ENCODE measurements at regions not wholly inside any gene's neighbourhood (a gene's known extent, or its start where the extent isn't known, plus 50 kb on each side); places are given as distances from the start of the nearest gene placed in this dataset.

DNA sequence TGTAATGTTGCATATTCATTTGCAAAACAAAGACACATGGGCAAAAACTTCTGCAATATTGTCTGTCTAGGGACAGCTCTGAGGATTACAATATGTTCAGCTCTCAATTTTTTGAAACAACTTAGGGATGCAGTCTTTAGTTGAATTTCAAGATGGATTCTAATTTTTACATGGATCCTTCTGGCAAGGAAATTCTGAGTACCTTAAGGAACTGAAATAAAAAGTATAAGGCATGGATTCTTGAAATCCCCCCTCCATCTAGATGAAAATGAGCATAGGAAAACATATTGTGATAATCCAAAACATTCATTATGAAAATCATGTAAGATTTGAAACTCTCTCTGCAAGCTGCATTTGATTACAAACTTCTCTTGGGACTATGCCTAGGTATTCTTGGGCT is 568.6 kb downstream of the CETN3 start:
- H3K4me3 ChIP-seq (ENCODE audit: low read depth, poor library complexity, severe bottlenecking): no peak overlapping the region
- intact Hi-C loops (cut with DNase I; ENCODE audit: low total_unique reads): no loop called here
- TF ChIP-seq, protein P1, sequence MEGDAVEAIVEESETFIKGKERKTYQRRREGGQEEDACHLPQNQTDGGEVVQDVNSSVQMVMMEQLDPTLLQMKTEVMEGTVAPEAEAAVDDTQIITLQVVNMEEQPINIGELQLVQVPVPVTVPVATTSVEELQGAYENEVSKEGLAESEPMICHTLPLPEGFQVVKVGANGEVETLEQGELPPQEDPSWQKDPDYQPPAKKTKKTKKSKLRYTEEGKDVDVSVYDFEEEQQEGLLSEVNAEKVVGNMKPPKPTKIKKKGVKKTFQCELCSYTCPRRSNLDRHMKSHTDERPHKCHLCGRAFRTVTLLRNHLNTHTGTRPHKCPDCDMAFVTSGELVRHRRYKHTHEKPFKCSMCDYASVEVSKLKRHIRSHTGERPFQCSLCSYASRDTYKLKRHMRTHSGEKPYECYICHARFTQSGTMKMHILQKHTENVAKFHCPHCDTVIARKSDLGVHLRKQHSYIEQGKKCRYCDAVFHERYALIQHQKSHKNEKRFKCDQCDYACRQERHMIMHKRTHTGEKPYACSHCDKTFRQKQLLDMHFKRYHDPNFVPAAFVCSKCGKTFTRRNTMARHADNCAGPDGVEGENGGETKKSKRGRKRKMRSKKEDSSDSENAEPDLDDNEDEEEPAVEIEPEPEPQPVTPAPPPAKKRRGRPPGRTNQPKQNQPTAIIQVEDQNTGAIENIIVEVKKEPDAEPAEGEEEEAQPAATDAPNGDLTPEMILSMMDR (IDR thresholded peaks at IDR 0.05): no peak
- no peak for TF ChIP-seq POLR2A (IDR thresholded peaks at IDR 0.05)
- DNase-seq (ENCODE audit: low spot score in 2 of 2): no peak

DNA sequence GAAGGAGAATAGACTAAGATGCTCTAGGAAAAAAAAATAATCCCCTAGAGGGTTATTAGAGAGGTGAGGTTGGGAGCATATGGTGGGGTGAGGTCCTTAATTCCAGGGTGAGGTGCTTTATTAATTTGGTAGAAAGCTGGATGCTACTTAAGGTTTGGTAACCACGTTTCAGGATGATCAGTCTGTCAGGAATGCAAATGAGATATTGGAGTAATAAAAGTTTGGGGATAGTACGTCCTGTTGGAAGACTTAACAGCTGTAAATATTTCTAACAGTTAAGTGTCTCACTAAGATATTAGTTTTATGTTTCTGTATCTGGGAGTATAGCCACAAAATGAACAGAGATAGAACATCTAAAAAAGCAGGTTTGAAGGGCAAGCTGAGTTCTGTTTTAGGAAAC is 578.9 kb downstream of the CETN3 start:
- intact Hi-C loops (cut with DNase I; ENCODE audit: low total_unique reads): no loop called here
- WGBS, 2 donors: 20 to 31% methylated on average over 2 of the region's 2 CpGs
- no peak for DNase-seq (ENCODE audit: low spot score in 2 of 2)
- no peak overlapping the region for H3K4me3 ChIP-seq (ENCODE audit: low read depth, poor library complexity, severe bottlenecking)
- TF ChIP-seq POLR2A (IDR thresholded peaks at IDR 0.05): no peak
- TF ChIP-seq, protein P1 (IDR thresholded peaks at IDR 0.05): no peak

DNA sequence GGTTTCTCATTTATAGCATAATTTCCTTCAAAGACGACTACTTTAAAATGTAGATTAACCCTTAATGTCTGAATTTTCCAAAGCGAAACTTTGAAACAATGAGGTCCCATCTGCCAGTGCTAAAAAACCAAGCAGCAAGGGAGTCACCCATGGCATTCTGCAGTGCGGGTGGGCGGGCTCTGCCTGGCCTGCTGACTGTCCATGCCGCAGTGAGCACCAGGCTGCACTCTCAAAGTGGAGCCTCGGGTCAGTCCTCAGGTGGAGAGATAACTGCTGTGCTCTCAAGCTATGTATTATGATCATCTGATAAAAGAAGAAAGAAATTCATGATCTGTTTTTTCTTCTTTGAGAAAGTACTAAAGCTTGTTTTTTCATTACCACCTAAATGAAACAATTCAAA is 581.6 kb downstream of the CETN3 start:
- intact Hi-C loops (cut with DNase I; ENCODE audit: low total_unique reads): no loop called here
- H3K4me3 ChIP-seq (ENCODE audit: low read depth, poor library complexity, severe bottlenecking): no peak overlapping the region
- DNase-seq (ENCODE audit: low spot score in 2 of 2): no peak
- TF ChIP-seq POLR2A (IDR thresholded peaks at IDR 0.05): no peak
- 83 to 86% methylated on average over 6 of the region's 6 CpGs for WGBS, 2 donors

DNA sequence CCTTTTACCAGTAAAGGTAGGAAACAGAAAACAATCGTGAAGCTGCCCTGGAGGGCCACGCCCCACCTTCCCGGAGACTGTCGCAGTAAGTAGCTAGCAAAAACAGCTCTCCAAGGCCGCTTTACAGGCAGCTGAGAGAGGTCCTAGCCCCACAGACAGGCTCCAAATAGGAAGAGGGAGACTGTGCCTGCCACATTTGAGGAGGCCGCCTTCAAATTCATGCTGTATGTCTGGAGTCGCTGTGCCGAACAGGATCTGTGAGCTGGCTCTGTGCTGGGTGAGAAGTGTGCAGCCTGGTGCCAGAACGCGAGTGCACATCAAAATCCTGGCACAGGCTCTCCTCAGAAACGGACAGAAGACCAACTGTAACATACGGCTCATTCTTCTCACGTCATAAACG is 582.2 kb downstream of the CETN3 start:
- WGBS, 2 donors: 76 to 79% methylated on average over 14 of the region's 14 CpGs
- intact Hi-C loops (cut with DNase I; ENCODE audit: low total_unique reads): no loop called here
- no peak for DNase-seq (ENCODE audit: low spot score in 2 of 2)
- TF ChIP-seq, protein P1 (IDR thresholded peaks at IDR 0.05): no peak
- TF ChIP-seq POLR2A (IDR thresholded peaks at IDR 0.05): no peak
- H3K4me3 ChIP-seq (ENCODE audit: low read depth, poor library complexity, severe bottlenecking): no peak overlapping the region

DNA sequence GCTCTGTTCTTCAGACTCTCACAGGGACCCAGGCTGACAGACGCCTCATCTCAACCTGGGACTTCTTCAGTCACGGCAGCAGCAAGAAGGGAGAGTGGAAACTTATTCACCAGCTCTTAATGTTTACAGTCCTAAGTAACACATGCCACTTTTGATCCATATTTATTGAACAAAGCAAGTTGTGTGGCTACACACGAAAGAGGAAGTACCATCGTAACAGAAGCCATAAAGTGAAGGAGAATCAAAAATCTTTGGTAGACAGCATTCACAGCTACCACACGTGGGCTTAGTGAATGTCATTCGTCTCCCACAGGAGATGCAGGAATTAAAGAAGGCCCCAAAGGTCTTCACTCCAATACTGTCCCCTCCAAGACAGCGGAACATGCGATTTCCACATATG is 582.6 kb downstream of the CETN3 start:
- WGBS, 2 donors: 75 to 78% methylated on average over 8 of the region's 8 CpGs
- no peak for TF ChIP-seq POLR2A (IDR thresholded peaks at IDR 0.05)
- TF ChIP-seq, protein P1 (IDR thresholded peaks at IDR 0.05): no peak
- DNase-seq (ENCODE audit: low spot score in 2 of 2): no peak
- H3K4me3 ChIP-seq (ENCODE audit: low read depth, poor library complexity, severe bottlenecking): no peak overlapping the region
- intact Hi-C loops (cut with DNase I; ENCODE audit: low total_unique reads): no loop called here

DNA sequence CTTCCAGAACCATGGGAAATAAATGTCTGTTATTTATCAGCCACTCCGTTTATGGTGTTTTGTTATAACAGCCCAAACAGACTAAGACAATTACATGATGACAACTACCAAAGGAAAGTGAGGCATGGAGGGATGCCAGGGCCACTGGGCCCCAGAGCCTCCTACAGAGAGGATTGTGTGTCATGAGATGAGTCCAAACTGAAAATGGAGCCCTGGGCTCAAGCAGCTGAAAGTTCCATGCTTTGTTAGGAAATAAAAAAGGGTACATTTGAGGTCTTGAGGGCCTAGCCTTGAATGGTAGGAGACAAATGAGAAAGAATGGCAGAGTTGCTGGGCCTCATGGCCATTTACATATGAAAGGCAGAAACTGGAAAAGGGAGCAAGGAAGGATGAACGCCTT is 586.5 kb downstream of the CETN3 start:
- DNase-seq (ENCODE audit: low spot score in 2 of 2): no peak
- WGBS, 2 donors: 84 to 89% methylated on average over 2 of the region's 2 CpGs
- TF ChIP-seq, protein P1 (IDR thresholded peaks at IDR 0.05): no peak
- no peak for TF ChIP-seq POLR2A (IDR thresholded peaks at IDR 0.05)
- H3K4me3 ChIP-seq (ENCODE audit: low read depth, poor library complexity, severe bottlenecking): no peak overlapping the region
- intact Hi-C loops (cut with DNase I; ENCODE audit: low total_unique reads): no loop called here
